ENCODE measurements at regions not wholly inside any gene's neighbourhood (a gene's known extent, or its start where the extent isn't known, plus 50 kb on each side); places are given as distances from the start of the nearest gene placed in this dataset.

GRCh38 chr12:63362166-63362565, 211.2 kb upstream of the AVPR1A start:
- TF ChIP-seq ZNF263 (CRISPR knock-in tag; IDR thresholded peaks at IDR 0.05; ENCODE audit: low read depth), result no peak
- no peak for TF ChIP-seq NFE2L1 (CRISPR knock-in tag; IDR thresholded peaks at IDR 0.05)

Data from WTC11 (cell line).